ENCODE measurements at regions not wholly inside any gene's neighbourhood (a gene's known extent, or its start where the extent isn't known, plus 50 kb on each side); places are given as distances from the start of the nearest gene placed in this dataset.

- H2AK9ac ChIP-seq (replicated peaks; ENCODE audit: low read depth, low read length, poor library complexity): no peak overlapping the region
- no peak for TF ChIP-seq SMC3 (IDR thresholded peaks at IDR 0.05; ENCODE audit: low read depth, low read length)
- no peak for TF ChIP-seq RCOR1 (IDR thresholded peaks at IDR 0.05; ENCODE audit: insufficient replicate concordance, low read length)
- BruUV-seq (replicated peaks): no TSS peak
- WGBS, 2 experiments (ENCODE audit: extremely low coverage in 2 of 2, insufficient read length in 1 of 2): no CpG with 5 or more reads among the region's 3 CpGs
- no peak overlapping the region for H3K4me2 ChIP-seq (ENCODE audit: low read depth, low read length)
- no peak overlapping the region for H2BK15ac ChIP-seq (ENCODE audit: low read depth, low read length)
- H3K79me1 ChIP-seq (ENCODE audit: low read depth in 1 of 2, low read length in 2 of 2): no peaks in the 10 kb centered on the region; a peak in 1 of 4 replicates
- ChIA-PET POLR2A (ENCODE audit: unreplicated experiment) (no interaction called here), CTCF (interaction anchor here (1.4 kb wide), 1 partner anchor 9 kb away, joined by 4 read pairs; no protein-coding TSS in a partner anchor)
- H3K23ac ChIP-seq (ENCODE audit: low read depth, low read length): no peak overlapping the region
- in situ Hi-C loops (cut with MboI; ENCODE audit: low sequenced_read_pairs): no loop called here
- no peak for ATAC-seq (ENCODE audit: low read depth)
- no peak overlapping the region for H4K5ac ChIP-seq (ENCODE audit: low read depth, low read length)
- no peaks in the 10 kb centered on the region for H3K9me1 ChIP-seq (ENCODE audit: insufficient read depth, low read length)
- H4K20me1 ChIP-seq (ENCODE audit: insufficient read depth, low read length): no peaks in the 10 kb centered on the region
- H2AK5ac ChIP-seq (ENCODE audit: low read depth, low read length): no peak overlapping the region
- H4K8ac ChIP-seq (ENCODE audit: low read depth in 2 of 2, low read length in 2 of 2): no peak overlapping the region
- no peak overlapping the region for H3K56ac ChIP-seq (ENCODE audit: extremely low read depth, insufficient read depth, low read length)
- no peak overlapping the region for H2BK5ac ChIP-seq (ENCODE audit: low read depth, low read length, poor library complexity, severe bottlenecking)
- no peak overlapping the region for H3K9ac ChIP-seq (ENCODE audit: low read depth, low read length)
- no peak for DNase-seq
- H3K27ac ChIP-seq (ENCODE audit: insufficient read depth, low read length): no peak overlapping the region
- intact Hi-C loops (cut with micrococcal nuclease): no loop called here
- H3K18ac ChIP-seq (ENCODE audit: low read depth, low read length): no peak overlapping the region
- H3K14ac ChIP-seq (replicated peaks; ENCODE audit: low read depth, low read length): no peak overlapping the region
- no peak overlapping the region for H2BK120ac ChIP-seq (ENCODE audit: low read depth, low read length)
- H3K4ac ChIP-seq (ENCODE audit: low read depth, low read length): no peak overlapping the region
- no peak overlapping the region for H2AFZ ChIP-seq (replicated peaks; ENCODE audit: low read length, poor library complexity)
- no peak overlapping the region for H4K91ac ChIP-seq (ENCODE audit: insufficient read depth, low read depth, low read length)
- no peak overlapping the region for H2BK20ac ChIP-seq (ENCODE audit: low read depth, low read length)
- H3K9me3 ChIP-seq (ENCODE audit: control insufficient read depth, insufficient read depth, low read length): no peaks in the 10 kb centered on the region
- peaks cover 4% of the 10 kb centered on the region; the same call in 1 of the 2 replicates for H3K4me1 ChIP-seq (ENCODE audit: control insufficient read depth, insufficient read depth, low read length)
- no peaks in the 10 kb centered on the region for H3K36me3 ChIP-seq (ENCODE audit: control insufficient read depth, insufficient read depth, low read length)
- H3K27me3 ChIP-seq (ENCODE audit: control insufficient read depth, insufficient read depth, low read length): no peaks in the 10 kb centered on the region
- H3K4me3 ChIP-seq (ENCODE audit: insufficient read depth, low read depth, low read length): no peak overlapping the region
- dilution Hi-C loops (cut with HindIII; ENCODE audit: low sequenced_read_pairs, unreplicated experiment): no loop called here
Measured at GRCh38 chr1:217077426-217077825, 354.2 kb upstream of the ESRRG start.

Data from IMR-90 (cell line).